ENCODE measurements at regions not wholly inside any gene's neighbourhood (a gene's known extent, or its start where the extent isn't known, plus 50 kb on each side); places are given as distances from the start of the nearest gene placed in this dataset.
"Not testable (repeated sequence)": the region's sequence is repeated elsewhere in the genome, so short reads cannot be mapped to it uniquely, and the experiment has no call there.

GRCh38 chr20:5453745-5454144 lies 137.0 kb upstream of the PROKR2 start:
- not testable (repeated sequence) for TF ChIP-seq CTCF (conservative IDR thresholded peaks at IDR 0.05 in 1 of 2, IDR thresholded peaks at IDR 0.05 in 1 of 2; ENCODE audit: low read depth in 1 of 2, low read length in 2 of 2); EZH2 (IDR thresholded peaks at IDR 0.05; ENCODE audit: low read length, missing control alignments)
